ENCODE measurements at regions not wholly inside any gene's neighbourhood (a gene's known extent, or its start where the extent isn't known, plus 50 kb on each side); places are given as distances from the start of the nearest gene placed in this dataset.

- Histone ChIP-seq H3K4me1 (ENCODE audit: insufficient read depth, low read length, severe bottlenecking) (no peaks in the 10 kb centered on the region), H3K27ac (ENCODE audit: low read depth, low read length, poor library complexity, severe bottlenecking) (no peak overlapping the region), H3K9me2 (ENCODE audit: low read depth, low read length) (no peaks in the 10 kb centered on the region), H3K4me2 (ENCODE audit: low read length) (no peak overlapping the region), H3F3A (ENCODE audit: insufficient read depth, low read length) (no peaks in the 10 kb centered on the region), H2AFZ (ENCODE audit: low read length) (no peak overlapping the region), H3K9me3 (ENCODE audit: low read length) (no peaks in the 10 kb centered on the region), H3K36me3 (ENCODE audit: insufficient read depth, low read length) (no peaks in the 10 kb centered on the region), H3K9ac (ENCODE audit: low read length) (no peak overlapping the region), H3K27me3 (ENCODE audit: insufficient read depth, low read length) (0 out of 2 replicates have a peak, but pooled peaks cover 5% of the 10 kb centered on the region), H4K20me1 (ENCODE audit: insufficient read depth, low read length) (no peaks in the 10 kb centered on the region), H3K79me2 (ENCODE audit: insufficient read depth, low read length) (no peaks in the 10 kb centered on the region), H3K4me3 (ENCODE audit: low read depth, low read length, poor library complexity, severe bottlenecking) (no peak overlapping the region)
- TF ChIP-seq EZH2 (IDR thresholded peaks at IDR 0.05; ENCODE audit: borderline replicate concordance, low read length): no peak
- no peak for TF ChIP-seq CTCF (IDR thresholded peaks at IDR 0.05; ENCODE audit: low read length)
Measured at GRCh38 chr12:94795520-94795919, 145.2 kb upstream of the TMCC3 start.

- no peak overlapping the region for H3K27ac ChIP-seq (ENCODE audit: low read depth, low read length, poor library complexity, severe bottlenecking)
- H3K4me1 ChIP-seq (ENCODE audit: insufficient read depth, low read length, severe bottlenecking): no peaks in the 10 kb centered on the region
- no peak overlapping the region for H3K4me3 ChIP-seq (ENCODE audit: low read depth, low read length, poor library complexity, severe bottlenecking)
- H3K4me2 ChIP-seq (ENCODE audit: low read length): no peak overlapping the region
- no peaks in the 10 kb centered on the region for H3K36me3 ChIP-seq (ENCODE audit: insufficient read depth, low read length)
- no peaks in the 10 kb centered on the region for H3K79me2 ChIP-seq (ENCODE audit: insufficient read depth, low read length)
- H3F3A ChIP-seq (ENCODE audit: insufficient read depth, low read length): no peaks in the 10 kb centered on the region
- H3K27me3 ChIP-seq (ENCODE audit: insufficient read depth, low read length): 0 out of 2 replicates have a peak, but pooled peaks cover 5% of the 10 kb centered on the region
- H4K20me1 ChIP-seq (ENCODE audit: insufficient read depth, low read length): no peaks in the 10 kb centered on the region
- TF ChIP-seq EZH2 (IDR thresholded peaks at IDR 0.05; ENCODE audit: borderline replicate concordance, low read length) (no peak), CTCF (IDR thresholded peaks at IDR 0.05; ENCODE audit: low read length) (no peak)
- no peak overlapping the region for H3K9ac ChIP-seq (ENCODE audit: low read length)
- H3K9me2 ChIP-seq (ENCODE audit: low read depth, low read length): no peaks in the 10 kb centered on the region
- no peaks in the 10 kb centered on the region for H3K9me3 ChIP-seq (ENCODE audit: low read length)
- H2AFZ ChIP-seq (ENCODE audit: low read length): no peak overlapping the region
Measured at GRCh38 chr12:94795044-94795443, 144.7 kb upstream of the TMCC3 start.

GRCh38 chr12:94793191-94793595, 142.8 kb upstream of the TMCC3 start:
- no peaks in the 10 kb centered on the region for H3K79me2 ChIP-seq (ENCODE audit: insufficient read depth, low read length)
- no peak overlapping the region for H3K9ac ChIP-seq (ENCODE audit: low read length)
- no peaks in the 10 kb centered on the region for H3K36me3 ChIP-seq (ENCODE audit: insufficient read depth, low read length)
- no peaks in the 10 kb centered on the region for H3K4me1 ChIP-seq (ENCODE audit: insufficient read depth, low read length, severe bottlenecking)
- H3K9me2 ChIP-seq (ENCODE audit: low read depth, low read length): no peaks in the 10 kb centered on the region
- no peaks in the 10 kb centered on the region for H3F3A ChIP-seq (ENCODE audit: insufficient read depth, low read length)
- no peak overlapping the region for H3K27ac ChIP-seq (ENCODE audit: low read depth, low read length, poor library complexity, severe bottlenecking)
- H3K9me3 ChIP-seq (ENCODE audit: low read length): no peaks in the 10 kb centered on the region
- no peak overlapping the region for H3K4me3 ChIP-seq (ENCODE audit: low read depth, low read length, poor library complexity, severe bottlenecking)
- no peak for TF ChIP-seq CTCF (IDR thresholded peaks at IDR 0.05; ENCODE audit: low read length)
- TF ChIP-seq EZH2 (IDR thresholded peaks at IDR 0.05; ENCODE audit: borderline replicate concordance, low read length): no peak
- no peak overlapping the region for H2AFZ ChIP-seq (ENCODE audit: low read length)
- no peak overlapping the region for H3K4me2 ChIP-seq (ENCODE audit: low read length)
- 0 out of 2 replicates have a peak, but pooled peaks cover 5% of the 10 kb centered on the region for H3K27me3 ChIP-seq (ENCODE audit: insufficient read depth, low read length)
- H4K20me1 ChIP-seq (ENCODE audit: insufficient read depth, low read length): no peaks in the 10 kb centered on the region
